ENCODE measurements at regions not wholly inside any gene's neighbourhood (a gene's known extent, or its start where the extent isn't known, plus 50 kb on each side); places are given as distances from the start of the nearest gene placed in this dataset.
"Not testable (repeated sequence)": the region's sequence is repeated elsewhere in the genome, so short reads cannot be mapped to it uniquely, and the experiment has no call there.

DNA sequence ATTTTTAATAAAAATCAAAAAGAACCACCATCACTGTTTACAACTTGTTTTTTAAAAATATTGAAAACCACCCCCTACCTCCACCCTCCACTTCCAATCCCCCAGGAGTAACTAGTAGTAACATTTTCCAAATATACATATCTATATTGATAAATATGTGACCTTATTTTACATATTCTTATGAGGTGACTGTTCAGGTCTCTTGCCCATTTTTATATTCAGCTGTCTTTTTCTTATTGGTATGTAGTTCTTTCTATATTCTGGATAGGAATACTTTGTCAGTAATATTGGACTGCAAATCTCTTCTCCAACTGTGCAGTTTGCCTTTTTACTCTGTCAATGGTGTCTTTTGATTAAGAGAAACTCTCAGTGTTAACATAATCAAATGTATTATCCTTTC lies 59.0 kb upstream of the EIF5 start:
- DNase-seq (ENCODE audit: low spot score), result no peak
- TF ChIP-seq CTCF (IDR thresholded peaks at IDR 0.05; ENCODE audit: borderline replicate concordance, control extremely low read depth, extremely low read depth, insufficient read depth, missing control alignments), result no peak
- in situ Hi-C loops (cut with MboI; ENCODE audit: low sequenced_read_pairs, unreplicated experiment), result no loop called here

- TF ChIP-seq CTCF (IDR thresholded peaks at IDR 0.05; ENCODE audit: borderline replicate concordance, control extremely low read depth, extremely low read depth, insufficient read depth, missing control alignments), result no peak
- no peak for DNase-seq (ENCODE audit: low spot score)
- in situ Hi-C loops (cut with MboI; ENCODE audit: low sequenced_read_pairs, unreplicated experiment), result no loop called here
Measured at GRCh38 chr14:103277931-103278330, 56.1 kb upstream of the EIF5 start.

GRCh38 chr14:103279142-103280025 lies 54.7 kb upstream of the EIF5 start:
- no peak for TF ChIP-seq CTCF (IDR thresholded peaks at IDR 0.05; ENCODE audit: borderline replicate concordance, control extremely low read depth, extremely low read depth, insufficient read depth, missing control alignments)
- DNase-seq (ENCODE audit: low spot score), result no peak
- in situ Hi-C loops (cut with MboI; ENCODE audit: low sequenced_read_pairs, unreplicated experiment), result loop anchor here (5.0 kb wide), 1 partner anchor 202 kb away; no protein-coding TSS in a partner anchor

DNA sequence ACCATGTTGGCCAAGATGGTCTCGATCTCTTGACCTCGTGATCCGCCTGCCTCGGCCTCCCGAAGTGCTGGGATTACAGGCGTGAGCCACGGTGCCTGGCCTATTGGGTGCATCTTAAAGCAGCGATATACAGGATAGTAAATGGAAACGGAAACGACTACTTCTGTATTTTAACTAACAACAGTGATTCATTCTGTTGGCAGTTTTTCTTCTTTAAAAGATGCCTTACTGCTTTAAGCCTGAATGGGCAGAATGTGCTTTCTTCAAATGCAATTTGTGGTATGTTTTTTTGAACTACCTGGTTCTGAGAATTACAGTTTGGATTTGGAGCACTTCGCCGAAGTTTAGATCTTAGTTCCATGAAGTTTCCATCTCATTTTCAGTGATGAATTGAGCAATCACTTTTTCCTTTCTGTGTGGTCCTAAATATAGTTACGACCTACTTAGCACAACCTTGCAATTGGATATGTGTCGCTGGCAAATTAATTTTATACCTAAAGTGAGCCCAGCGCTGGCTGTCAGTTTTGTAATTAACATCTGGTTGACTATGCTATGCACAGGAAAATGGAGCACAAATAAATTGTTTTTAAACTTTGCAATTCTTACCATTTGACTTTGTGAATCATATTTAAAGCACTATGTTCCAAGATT lies 53.6 kb upstream of the EIF5 start:
- in situ Hi-C loops (cut with MboI; ENCODE audit: low sequenced_read_pairs, unreplicated experiment), result loop anchor here (5.0 kb wide), 1 partner anchor 203 kb away; no protein-coding TSS in a partner anchor
- no peak for TF ChIP-seq CTCF (IDR thresholded peaks at IDR 0.05; ENCODE audit: borderline replicate concordance, control extremely low read depth, extremely low read depth, insufficient read depth, missing control alignments)
- DNase-seq (ENCODE audit: low spot score), result no peak

DNA sequence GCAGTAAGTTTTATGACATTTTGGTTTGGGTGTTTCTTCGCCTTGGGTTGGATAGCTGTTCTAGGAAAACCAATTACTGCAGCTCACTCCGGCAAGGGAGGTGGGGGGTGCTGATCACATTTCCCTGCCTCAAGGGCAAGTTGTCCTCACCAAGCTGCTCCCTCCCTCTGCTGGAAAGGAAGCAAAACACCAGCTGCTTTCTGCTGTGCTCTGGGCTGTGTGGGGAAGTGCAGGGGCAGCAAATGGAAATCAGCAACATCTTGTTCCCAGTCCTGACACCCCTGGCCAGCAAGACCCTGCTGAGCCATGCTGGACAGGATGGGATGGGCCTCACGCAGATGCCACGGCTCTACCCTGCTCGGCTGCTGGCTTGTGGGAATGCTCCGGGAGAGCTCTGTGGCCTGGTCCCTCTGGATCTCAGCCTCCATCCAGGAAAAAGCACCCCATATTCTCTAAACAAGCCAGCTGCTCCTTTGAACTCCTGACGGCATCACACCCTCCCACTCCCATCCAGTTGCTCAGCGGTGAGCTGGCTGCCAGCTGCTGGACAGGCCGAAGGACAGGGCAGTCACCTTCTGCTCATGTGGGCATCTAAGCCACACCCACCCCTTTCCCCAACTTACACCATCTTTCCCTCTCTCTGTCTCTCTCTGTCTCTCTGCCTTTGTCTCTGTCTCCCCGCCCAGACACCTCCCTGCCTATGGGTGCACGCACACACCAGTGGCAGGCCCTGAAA lies 52.4 kb upstream of the EIF5 start:
- in situ Hi-C loops (cut with MboI; ENCODE audit: low sequenced_read_pairs, unreplicated experiment), result loop anchor here (5.0 kb wide), 1 partner anchor 204 kb away; no protein-coding TSS in a partner anchor
- TF ChIP-seq CTCF (IDR thresholded peaks at IDR 0.05; ENCODE audit: borderline replicate concordance, control extremely low read depth, extremely low read depth, insufficient read depth, missing control alignments), result no peak

DNA sequence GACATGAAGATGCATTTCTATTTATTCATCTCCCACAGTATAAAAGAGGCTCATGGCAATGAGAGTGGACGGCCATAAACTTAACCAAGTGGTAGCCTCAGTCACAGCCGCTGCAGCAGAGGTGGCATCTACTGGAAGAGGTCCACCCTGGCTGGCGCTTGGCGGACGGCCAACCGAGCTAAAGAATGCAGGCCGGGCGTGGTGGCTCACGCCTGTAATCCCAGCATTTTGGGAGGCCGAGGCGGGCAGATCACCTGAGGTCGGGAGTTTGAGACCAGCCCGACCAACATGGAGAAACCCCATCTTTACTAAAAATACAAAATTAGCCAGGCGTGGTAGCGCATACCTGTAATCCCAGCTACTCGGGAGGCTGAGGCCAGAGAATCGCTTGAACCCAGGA lies 51.7 kb upstream of the EIF5 start:
- in situ Hi-C loops (cut with MboI; ENCODE audit: low sequenced_read_pairs, unreplicated experiment), result loop anchor here (5.0 kb wide), 1 partner anchor 205 kb away; no protein-coding TSS in a partner anchor
- DNase-seq (ENCODE audit: low spot score), result not testable (repeated sequence)

More for the DNA sequence above, 52.4 kb upstream of the EIF5 start:
- no peak for DNase-seq (ENCODE audit: low spot score)
